Medulla oblongata (tissue), 1 donor: ENCODE measurements at regions not wholly inside any gene's neighbourhood (a gene's known extent, or its start where the extent isn't known, plus 50 kb on each side); places are given as distances from the start of the nearest gene placed in this dataset.
"Not testable (repeated sequence)": the region's sequence is repeated elsewhere in the genome, so short reads cannot be mapped to it uniquely, and the experiment has no call there.

Experiments used
- DNase-seq: peaks from one replicate; pipeline ENCODE4 v3.0.0-alpha.2; 2015; ENCODE audit errors: extremely low spot score

- no peak for DNase-seq
These were observed 147.8 kb downstream of the ATXN7L3B start for GRCh38 chr12:74685385-74685784.

- peak; percentile 41 for DNase-seq
These were observed 151.5 kb downstream of the ATXN7L3B start for GRCh38 chr12:74689071-74689655.

- DNase-seq, result no peak
These were observed 152.3 kb downstream of the ATXN7L3B start for GRCh38 chr12:74689929-74690328.

- no peak for DNase-seq
These were observed 181.8 kb downstream of the ATXN7L3B start for GRCh38 chr12:74719447-74719846.

- no peak for DNase-seq
These were observed 185.1 kb downstream of the ATXN7L3B start for GRCh38 chr12:74722709-74723108.

GRCh38 chr12:74725154-74725553, 187.5 kb downstream of the ATXN7L3B start:
- DNase-seq, result no peak

GRCh38 chr12:74728006-74728405, 190.4 kb downstream of the ATXN7L3B start:
- DNase-seq, result no peak

GRCh38 chr12:74732164-74732784, 194.6 kb downstream of the ATXN7L3B start:
- no peak for DNase-seq

GRCh38 chr12:74732826-74733225, 195.2 kb downstream of the ATXN7L3B start:
- DNase-seq, result no peak

- no peak for DNase-seq
These were observed 203.5 kb downstream of the ATXN7L3B start for GRCh38 chr12:74741112-74741511.

- no peak for DNase-seq
These were observed 209.7 kb downstream of the ATXN7L3B start for GRCh38 chr12:74747305-74747704.

GRCh38 chr12:74751441-74751840, 213.8 kb downstream of the ATXN7L3B start:
- DNase-seq, result no peak

GRCh38 chr12:74752215-74752614, 214.6 kb downstream of the ATXN7L3B start:
- no peak for DNase-seq

GRCh38 chr12:74770552-74770951, 232.9 kb downstream of the ATXN7L3B start:
- DNase-seq, result no peak

- no peak for DNase-seq
These were observed 237.6 kb downstream of the ATXN7L3B start for GRCh38 chr12:74775276-74775675.

GRCh38 chr12:74776378-74776777, 238.7 kb downstream of the ATXN7L3B start:
- no peak for DNase-seq

- DNase-seq, result no peak
These were observed 242.7 kb downstream of the ATXN7L3B start for GRCh38 chr12:74780182-74780849.

- DNase-seq, result not testable (repeated sequence)
These were observed 243.2 kb downstream of the ATXN7L3B start for GRCh38 chr12:74780850-74781241.

- no peak for DNase-seq
These were observed 244.4 kb downstream of the ATXN7L3B start for GRCh38 chr12:74781991-74782485.

GRCh38 chr12:74790931-74791330, 253.3 kb downstream of the ATXN7L3B start:
- DNase-seq, result no peak

GRCh38 chr12:74791365-74791764, 253.7 kb downstream of the ATXN7L3B start:
- DNase-seq, result no peak

- no peak for DNase-seq
These were observed 256.9 kb downstream of the ATXN7L3B start for GRCh38 chr12:74794522-74794921.

- no peak for DNase-seq
These were observed 264.0 kb downstream of the ATXN7L3B start for GRCh38 chr12:74801625-74802024.
